Coronary artery (tissue), 2 donors: ENCODE measurements at regions not wholly inside any gene's neighbourhood (a gene's known extent, or its start where the extent isn't known, plus 50 kb on each side); places are given as distances from the start of the nearest gene placed in this dataset.

Experiments
- DNase-seq: peaks from one replicate; pipeline ENCODE4 v3.0.0-alpha.2; 2017; ENCODE audit warnings: low spot score
- H3K27ac ChIP-seq, 2 donors: fragments of 200-600 bp; sonication (generic); one replicate each; pipeline ENCODE4 v1.5.1; 2016 to 2019
- H3K4me3 ChIP-seq: fragments of 200-600 bp; sonication (generic); 2 replicates; pipeline ENCODE4 v1.5.1; 2016; ENCODE audit warnings: mild to moderate bottlenecking, moderate library complexity
- CTCF ChIP-seq: fragments of 200-600 bp; sonication (generic); IDR thresholded peaks from one replicate; pipeline ENCODE4 v1.5.1; 2019; ENCODE audit warnings: antibody characterized with exemption

GRCh38 chr3:167913219-167913835 is 177.8 kb downstream of the SERPINI1 start:
- no peak overlapping the region for H3K27ac ChIP-seq
- no peak for DNase-seq

DNA sequence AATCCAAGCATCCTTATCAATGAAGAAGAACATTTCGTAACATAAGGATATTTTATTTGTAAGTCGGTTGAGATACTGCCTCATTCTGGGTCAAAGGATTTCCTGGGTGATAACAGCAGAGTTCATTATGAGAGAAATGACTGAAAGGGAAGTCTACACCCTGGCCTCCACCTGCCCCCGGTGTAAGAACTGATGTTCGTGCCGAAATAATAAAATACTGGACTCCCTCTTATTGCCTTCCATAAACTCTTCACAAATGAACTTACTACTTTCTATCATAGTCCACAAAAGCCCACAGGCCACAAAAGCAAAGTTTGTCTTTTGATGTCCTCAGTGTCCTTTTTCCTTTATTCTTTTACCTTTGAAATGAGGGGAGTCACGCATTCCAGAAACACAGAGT is 174.4 kb downstream of the SERPINI1 start:
- no peak overlapping the region for H3K4me3 ChIP-seq
- TF ChIP-seq CTCF = no peak
- H3K27ac ChIP-seq = no peak overlapping the region
- no peak for DNase-seq

More at GRCh38 chr3:167913219-167913835, 177.8 kb downstream of the SERPINI1 start:
- no peak overlapping the region for H3K4me3 ChIP-seq
- TF ChIP-seq CTCF = no peak

DNA sequence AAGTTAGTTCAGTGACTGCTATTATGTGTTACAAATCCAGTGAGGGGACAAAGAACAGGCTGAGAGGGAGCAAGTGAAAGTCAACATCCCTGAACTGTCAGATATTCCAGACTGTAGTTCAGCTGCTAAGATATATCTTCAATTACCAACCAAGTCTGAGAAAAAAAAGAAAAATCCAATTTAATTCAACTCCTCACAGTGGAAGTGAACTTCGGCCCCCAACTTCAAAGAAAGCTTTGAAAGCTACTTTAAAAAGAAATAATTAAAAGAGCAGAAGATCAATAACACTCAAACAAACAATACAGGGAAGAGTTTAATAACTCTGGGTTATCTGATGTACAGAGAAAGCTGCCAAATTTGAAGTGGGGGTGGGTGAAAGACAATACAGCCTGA is 174.0 kb downstream of the SERPINI1 start:
- Histone ChIP-seq H3K4me3 (no peak overlapping the region), H3K27ac (no peak overlapping the region)
- DNase-seq = no peak
- no peak for TF ChIP-seq CTCF

DNA sequence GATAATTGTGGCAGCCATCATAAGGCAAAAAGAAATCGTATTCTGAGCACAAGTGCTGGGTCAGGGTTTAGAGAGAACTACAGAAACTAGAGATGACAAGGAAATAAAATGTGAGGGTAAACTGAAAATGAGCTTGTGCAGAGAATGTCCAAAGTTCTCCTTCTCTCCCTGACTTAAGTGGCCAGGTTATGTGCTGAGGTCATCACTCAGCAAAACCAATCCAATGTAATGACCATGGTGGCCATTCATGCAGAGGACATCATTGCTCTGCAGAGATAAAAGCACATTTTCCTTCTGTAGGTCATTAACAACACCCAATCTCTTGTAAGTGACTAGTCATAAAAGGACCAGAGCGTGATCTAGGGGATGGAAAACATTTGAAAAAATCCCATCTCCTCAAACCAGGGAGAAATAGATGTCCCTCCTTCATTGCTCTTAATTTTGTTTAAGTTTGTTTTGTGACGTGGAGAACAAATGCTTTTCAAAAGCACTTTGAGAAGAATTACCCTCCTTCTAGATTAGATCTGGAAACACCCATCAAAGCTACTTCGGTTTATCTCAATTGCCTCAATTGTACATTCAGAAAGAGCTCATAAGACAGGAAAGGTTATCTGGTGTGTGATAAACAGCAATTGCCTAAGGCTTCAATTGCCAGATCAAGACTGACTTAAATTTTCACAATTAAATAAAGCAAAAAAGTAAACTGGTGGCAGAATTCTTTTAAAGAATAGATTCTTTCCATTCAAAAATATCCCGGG is 173.4 kb downstream of the SERPINI1 start:
- no peak for DNase-seq
- Histone ChIP-seq H3K4me3 (no peak overlapping the region), H3K27ac (no peak overlapping the region)
- TF ChIP-seq CTCF = no peak

DNA sequence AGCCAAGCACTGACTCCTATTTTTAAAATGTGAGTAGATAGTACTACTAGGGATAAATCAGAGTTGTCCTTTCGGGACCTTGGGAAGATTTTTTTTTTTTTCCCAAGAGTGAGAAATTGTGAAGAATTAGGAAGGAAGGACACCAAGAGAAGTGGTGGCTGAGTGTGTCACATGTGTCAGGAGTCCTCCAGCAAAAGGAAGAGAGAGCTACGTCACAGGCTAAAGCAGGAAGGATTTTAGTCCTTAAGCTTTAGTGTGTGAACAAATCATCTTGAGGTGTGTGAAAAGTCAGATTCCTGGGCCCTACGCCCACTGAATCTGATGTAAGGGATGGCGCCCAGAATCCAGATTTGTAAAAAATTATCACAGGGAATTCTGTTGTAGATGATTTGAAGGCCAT is 172.7 kb downstream of the SERPINI1 start:
- no peak for DNase-seq
- Histone ChIP-seq H3K27ac (no peak overlapping the region), H3K4me3 (no peak overlapping the region)
- no peak for TF ChIP-seq CTCF

DNA sequence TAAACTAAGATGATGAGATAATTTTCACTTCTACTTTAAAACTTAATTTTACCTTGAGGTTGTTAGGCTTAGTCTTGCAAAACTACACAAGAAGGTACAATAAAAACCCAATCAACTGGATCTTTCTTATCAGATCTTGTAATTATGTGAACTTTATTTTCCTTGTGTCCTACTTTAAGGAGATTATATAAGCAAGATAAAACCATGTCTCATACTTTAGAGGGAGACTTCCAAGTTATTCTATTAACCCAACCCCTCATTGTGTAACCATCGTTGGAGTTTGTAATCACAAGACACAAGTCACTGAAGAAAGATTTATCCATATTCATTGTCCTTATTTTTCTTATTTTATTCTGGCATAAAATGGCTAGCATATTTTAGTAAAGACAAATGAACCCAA is 165.6 kb downstream of the SERPINI1 start:
- Histone ChIP-seq H3K4me3 (no peak overlapping the region), H3K27ac (no peak overlapping the region)
- no peak for TF ChIP-seq CTCF
- no peak for DNase-seq

DNA sequence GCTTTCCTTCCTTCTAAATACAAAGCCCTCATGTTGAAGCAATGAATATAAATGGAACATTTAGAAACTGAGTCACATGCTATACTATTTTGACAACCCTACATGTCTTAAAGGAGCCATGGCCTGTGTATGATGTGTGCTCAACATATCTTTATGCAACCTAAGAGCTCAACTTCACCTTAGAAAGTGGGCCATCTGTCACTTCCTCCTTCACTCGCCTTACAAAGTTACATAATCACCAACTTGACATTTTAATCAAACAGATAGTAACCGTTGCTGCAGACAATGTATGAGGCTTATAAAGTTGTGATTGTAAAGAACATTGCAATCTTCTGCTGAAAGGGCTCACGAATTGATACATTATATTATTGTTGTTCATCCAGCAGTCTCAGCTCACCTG is 163.6 kb downstream of the SERPINI1 start:
- DNase-seq = no peak
- TF ChIP-seq CTCF = no peak
- Histone ChIP-seq H3K27ac (no peak overlapping the region), H3K4me3 (no peak overlapping the region)
